T-cell (primary cell): ENCODE measurements at regions not wholly inside any gene's neighbourhood (a gene's known extent, or its start where the extent isn't known, plus 50 kb on each side); places are given as distances from the start of the nearest gene placed in this dataset.

Experiments
- ATAC-seq, 4 experiments: fragments of 200-7000 bp in 3 of 4; fragments of 150-1000 bp in 1 of 4; cut with Tn5 transposase; replicated peaks in 1 of 4; 1 replicate in 3 of 4; 2 replicates in 1 of 4; pipeline ENCODE4 v1.10.0; 2021; ENCODE audit warnings: moderate library complexity in 3 of 4, mild to moderate bottlenecking in 2 of 4, moderate number of reproducible peaks in 1 of 4
- CTCF ChIA-PET, 2 donors: fragments of 300-600 bp; sonication (Branson Sonifier 250); formaldehyde crosslinking; loops; one replicate each; lab custom pipeline; 2022; ENCODE audit warnings: antibody characterized with exemption in 2 of 2; lab: Charles Lee
- POLR2A ChIA-PET, 2 donors: fragments of 300-600 bp; sonication (Branson Sonifier 250); formaldehyde crosslinking; loops; one replicate each; lab custom pipeline; 2022; ENCODE audit warnings: antibody characterized with exemption in 2 of 2; lab: Charles Lee
- DNase-seq, 35 experiments: peaks; one replicate each; pipeline versions ENCODE4 v3.0.0 to v3.0.0-alpha.2; 2013 to 2023
- H3K27ac ChIP-seq: one replicate; pipeline ENCODE4 v1.5.1; 2013; ENCODE audit warnings: low read length
- H3K27me3 ChIP-seq, 2 experiments: replicated peaks in 1 of 2; 1 replicate in 1 of 2; 2 replicates in 1 of 2; pipeline versions ENCODE4 v1.6.1 to v1.7.0; 2013; ENCODE audit warnings: low read length in 1 of 2, mixed read lengths in 1 of 2; ENCODE audit not compliant: control insufficient read depth in 2 of 2, insufficient read depth in 2 of 2; ENCODE audit errors: extremely low read depth in 1 of 2
- H3K36me3 ChIP-seq, 2 donors: 1 replicate in 1 of 2; 2 replicates in 1 of 2; pipeline versions ENCODE4 v1.6.1 to v1.7.0; 2013; ENCODE audit warnings: low read length in 1 of 2; ENCODE audit not compliant: control insufficient read depth in 2 of 2, insufficient read depth in 1 of 2; ENCODE audit errors: extremely low read depth in 1 of 2
- H3K4me1 ChIP-seq, 2 experiments: 1 replicate in 1 of 2; 2 replicates in 1 of 2; pipeline versions ENCODE4 v1.6.1 to v1.7.0; 2013; ENCODE audit warnings: low read length in 2 of 2, mixed read lengths in 1 of 2; ENCODE audit not compliant: insufficient read depth in 2 of 2, control insufficient read depth in 1 of 2; ENCODE audit errors: extremely low read depth in 1 of 2
- H3K4me3 ChIP-seq, 2 donors: 1 replicate in 1 of 2; 2 replicates in 1 of 2; pipeline versions ENCODE4 v1.5.1 to v1.7.0; 2013; ENCODE audit warnings: mild to moderate bottlenecking in 2 of 2, low read length in 1 of 2, moderate library complexity in 1 of 2; ENCODE audit not compliant: control insufficient read depth in 1 of 2; ENCODE audit errors: extremely low read depth in 1 of 2
- H3K9me3 ChIP-seq: 2 replicates; pipeline ENCODE4 v1.7.0; 2013
- H3K27ac Mint-ChIP-seq, 2 donors: one replicate each; pipeline ENCODE4 v1.8.0; 2020 to 2021; ENCODE audit warnings: mild to moderate bottlenecking in 2 of 2, mixed read lengths in 2 of 2
- H3K27me3 Mint-ChIP-seq, 2 donors: one replicate each; pipeline ENCODE4 v1.8.0; 2021 to 2022; ENCODE audit warnings: mixed read lengths in 2 of 2
- H3K36me3 Mint-ChIP-seq: one replicate; pipeline ENCODE4 v1.8.0; 2021; ENCODE audit warnings: mixed read lengths
- H3K4me1 Mint-ChIP-seq, 3 donors: one replicate each; pipeline ENCODE4 v1.8.0; 2020 to 2022; ENCODE audit warnings: mixed read lengths in 3 of 3, mild to moderate bottlenecking in 1 of 3
- H3K4me3 Mint-ChIP-seq, 3 donors: one replicate each; pipeline ENCODE4 v1.8.0; 2020 to 2022; ENCODE audit warnings: mild to moderate bottlenecking in 3 of 3, mixed read lengths in 3 of 3, moderate library complexity in 3 of 3
- H3K9me3 Mint-ChIP-seq, 3 donors: one replicate each; pipeline ENCODE4 v1.8.0; 2020 to 2022; ENCODE audit warnings: mixed read lengths in 3 of 3
- WGBS: methylation state at CpG from one replicate; pipeline ENCODE4 v1.1.5; 2013; ENCODE audit warnings: missing lambda C conversion rate; ENCODE audit not compliant: insufficient coverage; 5-methylcytosine and 5-hydroxymethylcytosine counted together

DNA sequence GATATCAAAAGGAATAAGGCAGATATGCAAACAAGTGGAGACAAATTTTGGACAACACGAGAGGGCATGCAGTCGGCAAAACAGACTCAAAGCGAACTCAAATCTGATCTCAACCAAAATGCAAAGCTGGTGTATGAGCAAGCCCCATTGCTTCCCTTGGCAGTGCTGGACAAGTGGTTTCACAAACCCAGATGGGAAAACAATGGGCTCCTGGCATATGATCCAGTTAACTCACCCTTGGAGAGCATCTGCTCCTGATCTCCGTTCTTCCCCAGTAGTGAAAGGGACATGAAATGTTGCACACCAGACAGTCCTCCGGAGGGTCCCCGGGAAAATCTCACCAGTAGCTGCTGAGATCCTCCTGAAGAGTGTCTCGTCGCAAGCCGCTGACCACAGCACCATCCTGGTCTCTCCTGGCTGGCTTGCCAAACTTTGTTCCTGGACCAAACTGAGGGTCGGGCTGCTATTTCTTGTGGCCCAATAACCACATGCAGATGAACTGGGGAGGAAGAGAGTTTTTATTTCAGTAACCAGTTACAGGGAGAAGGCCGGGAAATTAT, 84.3 kb upstream of the THBS2 start:
- no peak for ATAC-seq
- DNase-seq: no peak
- H3K36me3 ChIP-seq: no peaks in the 10 kb centered on the region
- H3K4me3 ChIP-seq: no peak overlapping the region
- H3K9me3 Mint-ChIP-seq: no peaks in the 10 kb centered on the region
- POLR2A ChIA-PET: no interaction called here
- H3K9me3 ChIP-seq: no peaks in the 10 kb centered on the region
- no peaks in the 10 kb centered on the region for H3K4me1 Mint-ChIP-seq
- H3K27ac Mint-ChIP-seq: no peak overlapping the region
- no peaks in the 10 kb centered on the region for H3K4me1 ChIP-seq
- no peak overlapping the region for H3K4me3 Mint-ChIP-seq
- CTCF ChIA-PET: no interaction called here
- WGBS: 77% methylated on average over 8 of the region's 11 CpGs
- H3K36me3 Mint-ChIP-seq: no peaks in the 10 kb centered on the region
- H3K27me3 Mint-ChIP-seq: peaks cover 8 to 14% of the 10 kb centered on the region in 2 donors
- H3K27ac ChIP-seq: no peak overlapping the region
- peaks cover 0 to 19% of the 10 kb centered on the region in 2 experiments for H3K27me3 ChIP-seq

DNA sequence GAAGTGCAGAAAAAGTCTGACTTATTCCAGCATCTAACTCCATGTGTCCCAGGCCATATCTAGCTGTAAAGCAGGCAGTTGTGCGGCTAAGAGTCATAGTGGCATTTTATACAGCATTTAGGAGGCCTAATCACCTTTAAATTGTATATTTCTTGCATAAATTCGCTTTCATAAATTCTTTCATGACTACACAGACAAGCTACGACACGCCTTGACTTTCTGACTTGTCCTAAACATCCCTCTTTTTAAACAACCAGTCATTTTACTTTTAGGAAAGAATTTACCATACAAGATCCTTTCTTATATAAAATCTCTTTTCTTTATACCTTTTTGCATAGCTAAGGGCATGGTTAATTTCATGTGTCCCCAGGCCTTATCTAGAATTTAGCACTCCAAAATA, 81.7 kb upstream of the THBS2 start:
- DNase-seq (no peak), ATAC-seq (no peak)
- no peak overlapping the region for H3K27ac ChIP-seq
- Mint-ChIP-seq H3K36me3 (no peaks in the 10 kb centered on the region), H3K4me3 (no peak overlapping the region), H3K27ac (no peak overlapping the region), H3K4me1 (no peaks in the 10 kb centered on the region), H3K9me3 (peaks cover 0 to under 1% (median 0%) of the 10 kb centered on the region in 3 donors), H3K27me3 (peaks cover 17 to 22% of the 10 kb centered on the region in 2 donors)
- H3K4me1 ChIP-seq: no peaks in the 10 kb centered on the region
- no peak overlapping the region for H3K4me3 ChIP-seq
- no peaks in the 10 kb centered on the region for H3K9me3 ChIP-seq
- H3K36me3 ChIP-seq: no peaks in the 10 kb centered on the region
- 70% methylated on average over 3 of the region's 4 CpGs for WGBS
- CTCF ChIA-PET: no interaction called here
- POLR2A ChIA-PET: no interaction called here
- peaks cover 0 to 15% of the 10 kb centered on the region in 2 experiments for H3K27me3 ChIP-seq

DNA sequence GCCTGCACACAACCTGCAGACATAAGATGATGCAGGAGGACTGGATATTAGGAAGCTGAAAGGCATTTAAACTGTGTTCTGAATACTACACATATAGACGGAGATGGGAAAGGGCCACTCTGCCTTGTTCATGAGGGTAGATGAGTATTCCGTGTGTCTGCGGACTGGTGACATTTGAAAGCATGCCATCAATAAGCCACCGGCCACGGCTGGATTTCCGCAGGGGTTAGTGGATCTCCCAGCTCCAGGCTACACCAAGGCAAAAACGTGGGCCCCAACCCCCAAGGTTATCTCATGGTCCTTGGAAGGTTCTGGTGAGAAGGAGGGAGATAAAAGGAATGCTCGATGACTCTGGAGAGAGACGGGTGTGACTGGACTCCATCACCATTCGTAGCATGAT, 78.6 kb upstream of the THBS2 start:
- ChIA-PET CTCF (no interaction called here), POLR2A (no interaction called here)
- no peak overlapping the region for H3K4me3 Mint-ChIP-seq
- H3K36me3 ChIP-seq: no peaks in the 10 kb centered on the region
- no peaks in the 10 kb centered on the region for H3K4me1 ChIP-seq
- H3K27me3 Mint-ChIP-seq: peaks cover 17 to 23% of the 10 kb centered on the region in 2 donors
- peaks cover 0 to 9% (median 0%) of the 10 kb centered on the region in 3 donors for H3K9me3 Mint-ChIP-seq
- no peak overlapping the region for H3K4me3 ChIP-seq
- H3K27ac Mint-ChIP-seq: no peak overlapping the region
- H3K27ac ChIP-seq: no peak overlapping the region
- H3K4me1 Mint-ChIP-seq: no peaks in the 10 kb centered on the region
- WGBS: 71% methylated on average over 4 of the region's 10 CpGs
- ATAC-seq (no peak), DNase-seq (no peak)
- H3K36me3 Mint-ChIP-seq: no peaks in the 10 kb centered on the region
- no peaks in the 10 kb centered on the region for H3K9me3 ChIP-seq
- H3K27me3 ChIP-seq: peaks cover 0 to 10% of the 10 kb centered on the region in 2 experiments

DNA sequence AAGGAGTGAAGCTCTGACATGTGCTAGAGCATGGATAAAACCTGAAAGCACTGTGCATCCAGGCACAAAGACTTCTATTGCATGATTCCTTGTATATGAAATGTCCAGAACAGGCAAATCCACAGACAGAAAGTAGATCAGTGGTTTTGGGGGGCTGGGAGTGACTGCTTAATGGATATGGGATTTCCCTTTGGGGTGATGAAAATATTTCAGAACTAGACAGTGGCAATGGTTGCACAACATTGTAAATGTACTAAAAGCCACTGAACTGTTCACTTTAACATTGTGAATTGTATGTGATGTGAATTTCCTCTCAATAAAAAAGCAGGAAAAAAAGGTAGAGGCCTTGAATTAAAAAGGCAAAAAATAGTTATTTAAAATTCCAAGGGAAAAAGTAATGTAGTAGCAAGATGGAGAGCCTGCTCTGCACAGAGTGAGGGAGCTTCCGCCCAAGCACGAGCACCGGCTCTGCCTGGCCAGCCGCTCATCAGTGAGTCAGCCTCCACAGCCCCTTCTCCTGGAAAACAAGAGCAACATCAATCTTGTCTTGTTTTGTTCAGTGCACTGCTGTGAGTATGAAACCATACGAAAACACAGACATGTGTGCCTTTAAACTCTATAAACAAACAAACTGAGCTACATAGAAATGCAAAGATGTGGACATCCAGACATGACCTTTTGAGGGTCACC, 74.6 kb upstream of the THBS2 start:
- peaks cover 17 to 22% of the 10 kb centered on the region in 2 donors for H3K27me3 Mint-ChIP-seq

DNA sequence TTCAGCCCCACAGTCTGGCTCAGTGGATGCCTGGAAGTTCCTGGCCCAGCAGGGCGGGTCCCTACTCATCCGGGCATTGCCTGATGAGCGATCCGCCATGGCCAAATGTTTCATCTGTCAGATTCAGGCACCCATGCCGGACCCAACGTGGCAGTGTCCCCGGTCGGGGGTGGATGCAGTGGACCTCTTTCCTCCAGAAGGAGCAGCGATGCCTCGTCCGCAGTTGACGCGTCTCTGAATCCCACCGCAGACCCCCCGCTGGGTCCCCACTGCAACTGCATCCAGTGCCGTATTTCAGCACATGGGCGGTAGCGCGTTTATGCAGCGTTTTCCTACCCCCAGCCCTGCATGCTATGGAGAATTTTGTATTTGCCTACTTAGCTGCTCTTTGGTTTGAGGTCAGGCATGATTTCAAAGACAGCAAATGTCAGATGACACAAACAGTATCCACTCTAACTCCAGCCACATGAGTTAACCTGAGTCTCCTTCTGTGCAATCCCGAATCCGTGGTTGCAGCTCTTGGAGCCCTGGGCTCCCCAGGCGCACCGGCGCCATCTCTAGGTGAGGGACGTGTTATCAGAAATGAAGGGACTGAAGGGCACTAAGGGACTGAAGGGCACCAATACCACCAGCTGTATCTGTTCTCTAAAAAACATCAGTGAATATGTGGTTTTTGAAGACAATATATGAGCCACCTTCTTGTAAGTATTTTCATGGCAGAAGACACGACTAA, 72.6 kb upstream of the THBS2 start:
- CTCF ChIA-PET: no interaction called here
- ATAC-seq: no peak

More for the DNA sequence above, 74.6 kb upstream of the THBS2 start:
- no peak for ATAC-seq
- Histone ChIP-seq H3K27ac (no peak overlapping the region), H3K4me3 (no peak overlapping the region), H3K9me3 (no peaks in the 10 kb centered on the region), H3K36me3 (no peaks in the 10 kb centered on the region), H3K27me3 (peaks cover 3 to 18% of the 10 kb centered on the region in 2 experiments), H3K4me1 (no peaks in the 10 kb centered on the region)
- H3K4me3 Mint-ChIP-seq: no peak overlapping the region
- H3K4me1 Mint-ChIP-seq: peaks cover 0 to 5% (median 0%) of the 10 kb centered on the region in 3 donors
- ChIA-PET CTCF (no interaction called here), POLR2A (no interaction called here)
- no peak for DNase-seq
- no peaks in the 10 kb centered on the region for H3K36me3 Mint-ChIP-seq
- WGBS: 65% methylated on average over 4 of the region's 5 CpGs
- H3K27ac Mint-ChIP-seq: no peak overlapping the region
- H3K9me3 Mint-ChIP-seq: peaks cover 0 to 9% (median 0%) of the 10 kb centered on the region in 3 donors

DNA sequence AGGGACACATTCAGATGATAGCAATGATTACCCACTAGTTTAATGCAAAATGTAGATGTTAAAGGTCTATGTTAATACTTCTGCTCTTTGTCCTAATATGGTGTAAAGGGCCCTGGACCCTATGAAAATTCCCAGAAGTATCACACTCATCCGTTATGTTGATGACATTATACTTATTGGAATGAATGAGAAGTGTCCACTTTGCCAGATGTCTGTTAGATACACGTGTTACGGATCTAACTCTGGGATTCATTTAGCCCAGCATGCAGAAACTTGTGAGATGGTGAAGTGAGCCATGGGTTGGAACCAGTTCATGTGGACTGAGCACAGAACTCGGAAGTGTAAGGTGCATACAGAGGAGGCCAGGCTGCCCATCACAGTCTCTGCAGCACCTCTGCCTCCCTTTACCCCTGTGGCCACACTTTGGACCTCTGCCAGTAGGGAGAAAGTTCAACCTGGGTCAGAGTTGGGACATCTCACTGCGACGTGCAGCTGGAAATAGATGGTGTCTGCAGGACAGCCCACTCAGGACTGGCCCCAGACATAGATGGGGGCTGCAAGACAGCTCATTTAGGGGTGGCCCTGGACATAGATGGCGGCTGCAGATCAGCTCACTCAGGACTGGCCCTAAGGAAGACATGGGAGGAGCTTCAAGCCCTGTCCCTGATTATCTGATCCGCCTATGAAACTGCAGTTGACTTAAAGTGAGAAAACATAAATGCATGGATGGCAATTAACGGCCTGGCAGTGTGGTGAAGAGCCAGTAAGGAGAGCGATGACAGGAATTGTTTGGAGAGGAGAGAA, 71.2 kb upstream of the THBS2 start:
- CTCF ChIA-PET: no interaction called here
- WGBS: 88% methylated on average over 8 of the region's 10 CpGs
- H3K36me3 Mint-ChIP-seq: no peaks in the 10 kb centered on the region
- Histone ChIP-seq H3K27ac (no peak overlapping the region), H3K36me3 (no peaks in the 10 kb centered on the region), H3K4me3 (no peak overlapping the region), H3K27me3 (peaks cover 3 to 15% of the 10 kb centered on the region in 2 experiments), H3K9me3 (no peaks in the 10 kb centered on the region), H3K4me1 (no peaks in the 10 kb centered on the region)
- peaks cover 0 to 5% (median 0%) of the 10 kb centered on the region in 3 donors for H3K4me1 Mint-ChIP-seq
- peaks cover 0 to 4% (median 0%) of the 10 kb centered on the region in 3 donors for H3K9me3 Mint-ChIP-seq
- ATAC-seq: no peak
- no peak overlapping the region for H3K4me3 Mint-ChIP-seq
- H3K27me3 Mint-ChIP-seq: peaks cover 0 to 8% of the 10 kb centered on the region in 2 donors
- DNase-seq: no peak
- POLR2A ChIA-PET: no interaction called here
- no peak overlapping the region for H3K27ac Mint-ChIP-seq

More for the DNA sequence above, 72.6 kb upstream of the THBS2 start:
- H3K36me3 Mint-ChIP-seq: no peaks in the 10 kb centered on the region
- no peak overlapping the region for H3K4me3 ChIP-seq
- peaks cover 3 to 15% of the 10 kb centered on the region in 2 experiments for H3K27me3 ChIP-seq
- H3K36me3 ChIP-seq: no peaks in the 10 kb centered on the region
- POLR2A ChIA-PET: no interaction called here
- DNase-seq: no peak
- H3K27ac ChIP-seq: no peak overlapping the region
- H3K27ac Mint-ChIP-seq: no peak overlapping the region
- no peaks in the 10 kb centered on the region for H3K4me1 ChIP-seq
- 83% methylated on average over 10 of the region's 27 CpGs for WGBS
- H3K9me3 Mint-ChIP-seq: peaks cover 0 to 9% (median 0%) of the 10 kb centered on the region in 3 donors
- H3K27me3 Mint-ChIP-seq: peaks cover 10 to 11% of the 10 kb centered on the region in 2 donors
- no peaks in the 10 kb centered on the region for H3K9me3 ChIP-seq
- H3K4me1 Mint-ChIP-seq: peaks cover 0 to 5% (median 0%) of the 10 kb centered on the region in 3 donors
- no peak overlapping the region for H3K4me3 Mint-ChIP-seq
